T-cell (primary cell): ENCODE measurements at regions not wholly inside any gene's neighbourhood (a gene's known extent, or its start where the extent isn't known, plus 50 kb on each side); places are given as distances from the start of the nearest gene placed in this dataset.
"Not testable (repeated sequence)": the region's sequence is repeated elsewhere in the genome, so short reads cannot be mapped to it uniquely, and the experiment has no call there.

ENCODE experiments used
- ATAC-seq, 4 experiments: fragments of 200-7000 bp in 3 of 4; fragments of 150-1000 bp in 1 of 4; cut with Tn5 transposase; replicated peaks in 1 of 4; 1 replicate in 3 of 4; 2 replicates in 1 of 4; pipeline ENCODE4 v1.10.0; 2021; ENCODE audit warnings: moderate library complexity in 3 of 4, mild to moderate bottlenecking in 2 of 4, moderate number of reproducible peaks in 1 of 4
- CTCF ChIA-PET, 2 donors: fragments of 300-600 bp; sonication (Branson Sonifier 250); formaldehyde crosslinking; loops; one replicate each; lab custom pipeline; 2022; ENCODE audit warnings: antibody characterized with exemption in 2 of 2; lab: Charles Lee
- POLR2A ChIA-PET, 2 donors: fragments of 300-600 bp; sonication (Branson Sonifier 250); formaldehyde crosslinking; loops; one replicate each; lab custom pipeline; 2022; ENCODE audit warnings: antibody characterized with exemption in 2 of 2; lab: Charles Lee
- DNase-seq, 35 experiments: peaks; one replicate each; pipeline versions ENCODE4 v3.0.0 to v3.0.0-alpha.2; 2013 to 2023
- H3K27ac ChIP-seq: one replicate; pipeline ENCODE4 v1.5.1; 2013; ENCODE audit warnings: low read length
- H3K27me3 ChIP-seq, 2 experiments: replicated peaks in 1 of 2; 1 replicate in 1 of 2; 2 replicates in 1 of 2; pipeline versions ENCODE4 v1.6.1 to v1.7.0; 2013; ENCODE audit warnings: low read length in 1 of 2, mixed read lengths in 1 of 2; ENCODE audit not compliant: control insufficient read depth in 2 of 2, insufficient read depth in 2 of 2; ENCODE audit errors: extremely low read depth in 1 of 2
- H3K36me3 ChIP-seq, 2 donors: 1 replicate in 1 of 2; 2 replicates in 1 of 2; pipeline versions ENCODE4 v1.6.1 to v1.7.0; 2013; ENCODE audit warnings: low read length in 1 of 2; ENCODE audit not compliant: control insufficient read depth in 2 of 2, insufficient read depth in 1 of 2; ENCODE audit errors: extremely low read depth in 1 of 2
- H3K4me1 ChIP-seq, 2 experiments: 1 replicate in 1 of 2; 2 replicates in 1 of 2; pipeline versions ENCODE4 v1.6.1 to v1.7.0; 2013; ENCODE audit warnings: low read length in 2 of 2, mixed read lengths in 1 of 2; ENCODE audit not compliant: insufficient read depth in 2 of 2, control insufficient read depth in 1 of 2; ENCODE audit errors: extremely low read depth in 1 of 2
- H3K4me3 ChIP-seq, 2 donors: 1 replicate in 1 of 2; 2 replicates in 1 of 2; pipeline versions ENCODE4 v1.5.1 to v1.7.0; 2013; ENCODE audit warnings: mild to moderate bottlenecking in 2 of 2, low read length in 1 of 2, moderate library complexity in 1 of 2; ENCODE audit not compliant: control insufficient read depth in 1 of 2; ENCODE audit errors: extremely low read depth in 1 of 2
- H3K9me3 ChIP-seq: 2 replicates; pipeline ENCODE4 v1.7.0; 2013
- H3K27ac Mint-ChIP-seq, 2 donors: one replicate each; pipeline ENCODE4 v1.8.0; 2020 to 2021; ENCODE audit warnings: mild to moderate bottlenecking in 2 of 2, mixed read lengths in 2 of 2
- H3K27me3 Mint-ChIP-seq, 2 donors: one replicate each; pipeline ENCODE4 v1.8.0; 2021 to 2022; ENCODE audit warnings: mixed read lengths in 2 of 2
- H3K36me3 Mint-ChIP-seq: one replicate; pipeline ENCODE4 v1.8.0; 2021; ENCODE audit warnings: mixed read lengths
- H3K4me1 Mint-ChIP-seq, 3 donors: one replicate each; pipeline ENCODE4 v1.8.0; 2020 to 2022; ENCODE audit warnings: mixed read lengths in 3 of 3, mild to moderate bottlenecking in 1 of 3
- H3K4me3 Mint-ChIP-seq, 3 donors: one replicate each; pipeline ENCODE4 v1.8.0; 2020 to 2022; ENCODE audit warnings: mild to moderate bottlenecking in 3 of 3, mixed read lengths in 3 of 3, moderate library complexity in 3 of 3
- H3K9me3 Mint-ChIP-seq, 3 donors: one replicate each; pipeline ENCODE4 v1.8.0; 2020 to 2022; ENCODE audit warnings: mixed read lengths in 3 of 3
- WGBS: methylation state at CpG from one replicate; pipeline ENCODE4 v1.1.5; 2013; ENCODE audit warnings: missing lambda C conversion rate; ENCODE audit not compliant: insufficient coverage; 5-methylcytosine and 5-hydroxymethylcytosine counted together

DNA sequence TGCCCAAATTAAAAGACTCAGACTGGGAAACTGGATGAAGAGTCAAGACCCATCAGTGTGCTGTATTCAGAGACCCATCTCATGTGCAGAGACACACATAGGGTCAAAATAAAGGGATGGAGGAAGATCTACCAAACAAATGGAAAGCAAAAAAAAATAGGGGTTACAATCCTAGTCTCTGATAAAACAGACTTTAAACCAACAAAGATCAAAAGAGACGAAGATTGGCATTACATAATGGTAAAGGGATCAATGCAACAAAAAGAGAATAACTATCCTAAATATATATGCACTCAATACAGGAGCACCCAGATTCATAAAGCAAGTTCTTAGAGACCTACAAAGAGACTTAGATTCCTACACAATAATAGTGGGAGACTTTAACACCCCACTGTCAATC is 813.0 kb downstream of the SLC6A15 start:
- H3K27ac Mint-ChIP-seq, H3K4me3 ChIP-seq, ATAC-seq, H3K4me1 ChIP-seq, H3K27ac ChIP-seq, H3K27me3 Mint-ChIP-seq, CTCF ChIA-PET, POLR2A ChIA-PET, H3K27me3 ChIP-seq, H3K36me3 ChIP-seq, H3K4me3 Mint-ChIP-seq, H3K4me1 Mint-ChIP-seq, DNase-seq, H3K9me3 ChIP-seq, H3K36me3 Mint-ChIP-seq: not testable (repeated sequence)
- WGBS: no CpG with 5 or more reads among the region's 1 CpG
- H3K9me3 Mint-ChIP-seq: peaks cover 27 to 61% (median 32%) of the 10 kb centered on the region in 3 donors

DNA sequence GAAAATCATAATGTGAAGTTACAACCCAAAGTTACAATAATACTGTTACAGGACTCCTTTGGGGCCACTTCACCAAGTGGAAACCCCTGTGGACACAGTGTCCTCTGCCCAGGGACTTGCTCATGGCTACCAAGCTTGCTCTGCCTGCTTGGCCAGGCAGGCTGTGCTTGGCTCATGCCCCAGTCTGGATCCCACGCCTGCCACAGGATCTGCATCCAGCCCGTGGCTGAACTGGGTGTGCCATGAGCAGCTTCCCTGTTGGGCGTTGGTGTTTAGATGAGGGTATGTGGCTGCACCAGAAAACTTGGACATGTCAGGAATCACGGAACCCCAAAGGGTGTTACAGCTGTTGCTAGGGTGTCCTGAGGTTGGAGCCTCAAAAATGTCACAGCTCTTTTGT is 820.9 kb downstream of the SLC6A15 start:
- POLR2A ChIA-PET: no interaction called here
- H3K27ac ChIP-seq: no peak overlapping the region
- no peaks in the 10 kb centered on the region for H3K27me3 ChIP-seq
- no peak overlapping the region for H3K4me3 ChIP-seq
- CTCF ChIA-PET: no interaction called here
- no peaks in the 10 kb centered on the region for H3K36me3 ChIP-seq
- H3K9me3 Mint-ChIP-seq: peaks cover 3 to 4% (median 4%) of the 10 kb centered on the region in 3 donors
- H3K27ac Mint-ChIP-seq: no peak overlapping the region
- ATAC-seq (no peak), DNase-seq (no peak)
- H3K9me3 ChIP-seq: no peaks in the 10 kb centered on the region
- no peaks in the 10 kb centered on the region for H3K4me1 ChIP-seq
- H3K4me1 Mint-ChIP-seq: no peaks in the 10 kb centered on the region
- no peaks in the 10 kb centered on the region for H3K27me3 Mint-ChIP-seq
- no peak overlapping the region for H3K4me3 Mint-ChIP-seq
- 66% methylated on average over 4 of the region's 4 CpGs for WGBS
- H3K36me3 Mint-ChIP-seq: no peaks in the 10 kb centered on the region

DNA sequence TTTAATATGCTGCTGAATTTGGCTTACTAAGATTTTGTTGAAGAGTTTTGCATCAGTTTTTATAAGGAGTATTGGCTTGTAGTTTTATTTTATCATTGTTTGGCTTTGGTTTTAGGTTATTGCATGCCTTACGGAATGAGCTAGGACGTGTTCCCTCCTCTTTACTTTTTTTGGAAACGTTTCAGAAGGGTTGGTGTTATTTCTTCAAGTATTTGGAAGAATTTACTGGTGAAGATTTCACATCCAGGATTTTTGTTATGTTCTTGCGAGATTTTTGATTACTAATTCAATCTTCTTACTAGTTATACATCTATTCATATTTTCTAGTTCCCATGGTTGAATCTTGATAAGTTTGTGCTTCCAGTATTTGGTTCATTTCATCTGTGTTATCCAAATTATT is 823.2 kb downstream of the SLC6A15 start:
- CTCF ChIA-PET: no interaction called here
- Mint-ChIP-seq H3K27ac (no peak overlapping the region), H3K4me3 (no peak overlapping the region), H3K27me3 (no peaks in the 10 kb centered on the region), H3K36me3 (no peaks in the 10 kb centered on the region), H3K4me1 (no peaks in the 10 kb centered on the region), H3K9me3 (peaks cover 3 to 6% (median 4%) of the 10 kb centered on the region in 3 donors)
- no peaks in the 10 kb centered on the region for H3K9me3 ChIP-seq
- H3K4me3 ChIP-seq: no peak overlapping the region
- no peaks in the 10 kb centered on the region for H3K27me3 ChIP-seq
- DNase-seq (no peak), ATAC-seq (no peak)
- H3K36me3 ChIP-seq: no peaks in the 10 kb centered on the region
- no CpG with 5 or more reads among the region's 4 CpGs for WGBS
- H3K27ac ChIP-seq: no peak overlapping the region
- POLR2A ChIA-PET: no interaction called here
- H3K4me1 ChIP-seq: no peaks in the 10 kb centered on the region

DNA sequence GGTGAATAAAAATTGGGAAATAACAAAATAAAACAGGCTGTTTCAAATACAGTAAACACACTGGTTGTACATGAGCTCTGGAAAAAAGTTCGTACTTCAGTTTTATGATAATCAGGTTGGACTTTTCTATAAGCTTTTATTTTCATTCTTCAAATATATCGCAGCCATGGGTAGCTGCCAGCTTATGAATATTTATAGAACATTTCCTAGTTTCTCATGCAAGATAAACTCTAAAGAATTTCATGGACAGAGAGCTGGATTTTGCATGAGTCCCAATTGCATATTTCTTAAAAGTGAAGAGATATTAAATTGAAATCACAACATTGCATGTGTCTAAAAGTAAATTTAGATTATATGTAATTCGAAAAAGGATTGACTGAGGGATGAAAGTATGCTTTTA is 827.6 kb downstream of the SLC6A15 start:
- no peak for ATAC-seq
- CTCF ChIA-PET: no interaction called here
- no peaks in the 10 kb centered on the region for H3K27me3 ChIP-seq
- Mint-ChIP-seq H3K27ac (no peak overlapping the region), H3K27me3 (no peaks in the 10 kb centered on the region), H3K9me3 (peaks cover 0 to 3% (median 2%) of the 10 kb centered on the region in 3 donors), H3K4me1 (no peaks in the 10 kb centered on the region), H3K4me3 (no peak overlapping the region), H3K36me3 (no peaks in the 10 kb centered on the region)
- no peak for DNase-seq
- no peak overlapping the region for H3K4me3 ChIP-seq
- WGBS: no CpG with 5 or more reads among the region's 3 CpGs
- H3K27ac ChIP-seq: no peak overlapping the region
- no peaks in the 10 kb centered on the region for H3K9me3 ChIP-seq
- POLR2A ChIA-PET: interaction anchor here in 1 of 2 donors (0.6 kb wide), 1 partner anchor 1359 kb away, joined by 3 read pairs; no protein-coding TSS in a partner anchor
- H3K4me1 ChIP-seq: no peaks in the 10 kb centered on the region
- H3K36me3 ChIP-seq: no peaks in the 10 kb centered on the region

DNA sequence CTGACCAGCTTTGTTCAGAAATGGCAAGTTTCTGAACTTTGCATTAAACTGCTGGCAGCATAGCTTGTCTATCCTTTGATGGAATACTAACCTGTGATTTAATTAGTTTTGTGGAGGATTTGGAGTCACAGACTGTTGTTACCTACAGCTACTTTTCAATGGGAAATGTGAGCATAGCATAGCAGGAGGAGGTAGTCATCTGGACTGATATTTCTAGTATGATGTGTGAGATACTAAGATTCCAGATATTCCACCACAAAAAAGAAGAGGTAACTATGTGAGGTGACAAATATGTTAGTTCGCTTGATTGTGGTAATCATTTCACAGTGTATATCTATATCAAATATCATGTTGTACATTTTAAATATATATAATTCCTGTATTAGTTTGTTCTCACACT is 833.0 kb downstream of the SLC6A15 start:
- no peak overlapping the region for H3K27ac Mint-ChIP-seq
- POLR2A ChIA-PET: no interaction called here
- no peaks in the 10 kb centered on the region for H3K36me3 Mint-ChIP-seq
- H3K9me3 Mint-ChIP-seq: peaks cover 0 to 3% (median 0%) of the 10 kb centered on the region in 3 donors
- H3K9me3 ChIP-seq: no peaks in the 10 kb centered on the region
- H3K4me3 ChIP-seq: no peak overlapping the region
- WGBS: no CpG with 5 or more reads among the region's 1 CpG
- H3K36me3 ChIP-seq: no peaks in the 10 kb centered on the region
- no peaks in the 10 kb centered on the region for H3K27me3 ChIP-seq
- no peak overlapping the region for H3K4me3 Mint-ChIP-seq
- H3K27me3 Mint-ChIP-seq: no peaks in the 10 kb centered on the region
- no peak for ATAC-seq
- CTCF ChIA-PET: interaction anchor here in 1 of 2 donors (0.5 kb wide), 1 partner anchor 1554 kb away, joined by 3 read pairs; no protein-coding TSS in a partner anchor
- H3K27ac ChIP-seq: no peak overlapping the region
- no peak for DNase-seq
- H3K4me1 Mint-ChIP-seq: no peaks in the 10 kb centered on the region
- no peaks in the 10 kb centered on the region for H3K4me1 ChIP-seq

DNA sequence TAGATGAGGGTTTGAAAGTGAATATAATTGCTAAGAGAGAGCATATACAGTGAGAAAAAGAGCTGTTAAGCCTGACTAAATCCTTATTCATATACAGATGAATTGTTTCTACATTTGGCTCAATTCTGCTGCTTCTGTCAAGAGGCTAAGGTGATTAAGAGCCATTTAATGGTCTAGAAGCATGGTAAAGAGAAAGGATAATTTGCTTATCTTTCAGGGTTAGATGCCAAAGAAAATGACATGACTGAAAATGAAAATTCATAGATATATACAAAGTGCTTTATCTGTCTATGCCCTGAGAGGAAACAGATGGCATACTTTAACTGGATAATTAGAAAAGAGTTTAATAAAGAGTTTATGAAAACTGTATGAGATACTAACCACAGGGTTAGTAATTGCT is 834.9 kb downstream of the SLC6A15 start:
- ChIA-PET CTCF (no interaction called here), POLR2A (no interaction called here)
- DNase-seq (no peak), ATAC-seq (no peak)
- no peaks in the 10 kb centered on the region for H3K27me3 Mint-ChIP-seq
- no peak overlapping the region for H3K27ac Mint-ChIP-seq
- peaks cover 0 to 12% (median 3%) of the 10 kb centered on the region in 3 donors for H3K9me3 Mint-ChIP-seq
- no peaks in the 10 kb centered on the region for H3K9me3 ChIP-seq
- H3K27me3 ChIP-seq: no peaks in the 10 kb centered on the region
- H3K36me3 ChIP-seq: no peaks in the 10 kb centered on the region
- no peak overlapping the region for H3K27ac ChIP-seq
- H3K4me3 Mint-ChIP-seq: no peak overlapping the region
- H3K4me1 Mint-ChIP-seq: no peaks in the 10 kb centered on the region
- H3K36me3 Mint-ChIP-seq: no peaks in the 10 kb centered on the region
- no peaks in the 10 kb centered on the region for H3K4me1 ChIP-seq
- H3K4me3 ChIP-seq: no peak overlapping the region

DNA sequence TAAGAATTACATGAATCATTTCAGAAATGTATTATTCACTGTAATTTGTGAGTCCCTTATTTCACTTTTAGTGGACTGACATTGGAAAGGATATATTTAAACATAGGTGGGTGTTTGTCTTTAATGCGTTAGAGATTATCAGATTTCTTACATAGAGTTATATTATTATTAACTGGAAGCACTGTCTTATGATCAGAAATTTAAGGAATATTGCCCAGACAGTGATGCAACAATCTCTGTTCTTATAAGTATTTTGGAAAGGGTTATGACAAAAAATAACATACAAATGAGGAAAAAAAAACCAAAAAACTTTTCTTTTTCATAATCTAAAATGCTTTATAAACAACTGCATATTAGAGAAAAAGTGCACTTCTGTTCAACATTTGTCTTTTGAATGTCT is 836.6 kb downstream of the SLC6A15 start:
- H3K4me3 ChIP-seq: no peak overlapping the region
- Mint-ChIP-seq H3K9me3 (peaks cover 3 to 16% (median 5%) of the 10 kb centered on the region in 3 donors), H3K27me3 (no peaks in the 10 kb centered on the region), H3K36me3 (no peaks in the 10 kb centered on the region), H3K27ac (no peak overlapping the region), H3K4me3 (no peak overlapping the region), H3K4me1 (no peaks in the 10 kb centered on the region)
- no peaks in the 10 kb centered on the region for H3K36me3 ChIP-seq
- no CpG with 5 or more reads among the region's 1 CpG for WGBS
- H3K27me3 ChIP-seq: no peaks in the 10 kb centered on the region
- no peaks in the 10 kb centered on the region for H3K4me1 ChIP-seq
- ChIA-PET POLR2A (no interaction called here), CTCF (no interaction called here)
- no peak for DNase-seq
- H3K9me3 ChIP-seq: no peaks in the 10 kb centered on the region
- no peak for ATAC-seq
- no peak overlapping the region for H3K27ac ChIP-seq
